MM.1S (cell line): ENCODE measurements at regions not wholly inside any gene's neighbourhood (a gene's known extent, or its start where the extent isn't known, plus 50 kb on each side); places are given as distances from the start of the nearest gene placed in this dataset.

Source experiments
- EZH2 ChIP-seq: fragments of 300-600 bp; sonication (generic); optimal IDR thresholded peaks from 2 replicates; pipeline ENCODE3; 2017; ENCODE audit warnings: low read depth, mild to moderate bottlenecking, antibody characterized with exemption, low read length, mixed read lengths
- TF ChIP-seq, protein P1 (sequence below): fragments of 300-600 bp; sonication (generic); IDR thresholded peaks from 2 replicates; pipeline ENCODE4 v1.5.1; 2016; ENCODE audit warnings: antibody characterized with exemption, low read length, mixed read lengths

DNA sequence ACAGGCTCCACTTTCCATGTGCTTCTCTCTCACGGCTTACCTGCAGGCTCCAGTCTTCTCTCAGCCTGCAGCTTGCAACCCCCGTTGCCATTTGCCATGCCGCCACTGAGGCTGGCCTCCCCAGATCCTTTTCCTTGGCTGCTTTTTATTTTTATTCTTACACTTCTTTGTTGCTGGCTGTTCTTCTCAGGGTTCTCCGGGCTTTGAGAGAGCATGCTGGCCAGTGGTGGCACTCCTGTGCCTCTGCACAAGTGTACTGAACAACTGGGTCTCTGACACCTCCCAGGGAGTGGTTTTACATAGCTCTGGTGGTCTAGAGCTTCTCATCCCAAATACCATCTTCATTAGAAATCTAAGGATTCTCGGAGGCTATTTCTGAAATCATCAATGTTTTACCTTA lies 241.7 kb upstream of the MTNR1B start:
- TF ChIP-seq, protein P1, sequence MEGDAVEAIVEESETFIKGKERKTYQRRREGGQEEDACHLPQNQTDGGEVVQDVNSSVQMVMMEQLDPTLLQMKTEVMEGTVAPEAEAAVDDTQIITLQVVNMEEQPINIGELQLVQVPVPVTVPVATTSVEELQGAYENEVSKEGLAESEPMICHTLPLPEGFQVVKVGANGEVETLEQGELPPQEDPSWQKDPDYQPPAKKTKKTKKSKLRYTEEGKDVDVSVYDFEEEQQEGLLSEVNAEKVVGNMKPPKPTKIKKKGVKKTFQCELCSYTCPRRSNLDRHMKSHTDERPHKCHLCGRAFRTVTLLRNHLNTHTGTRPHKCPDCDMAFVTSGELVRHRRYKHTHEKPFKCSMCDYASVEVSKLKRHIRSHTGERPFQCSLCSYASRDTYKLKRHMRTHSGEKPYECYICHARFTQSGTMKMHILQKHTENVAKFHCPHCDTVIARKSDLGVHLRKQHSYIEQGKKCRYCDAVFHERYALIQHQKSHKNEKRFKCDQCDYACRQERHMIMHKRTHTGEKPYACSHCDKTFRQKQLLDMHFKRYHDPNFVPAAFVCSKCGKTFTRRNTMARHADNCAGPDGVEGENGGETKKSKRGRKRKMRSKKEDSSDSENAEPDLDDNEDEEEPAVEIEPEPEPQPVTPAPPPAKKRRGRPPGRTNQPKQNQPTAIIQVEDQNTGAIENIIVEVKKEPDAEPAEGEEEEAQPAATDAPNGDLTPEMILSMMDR = no peak
- TF ChIP-seq EZH2 = no peak
